Smooth muscle cell (in vitro differentiated cells): ENCODE measurements at regions not wholly inside any gene's neighbourhood (a gene's known extent, or its start where the extent isn't known, plus 50 kb on each side); places are given as distances from the start of the nearest gene placed in this dataset.

Experiments
- DNase-seq: peaks from one replicate; lab custom pipeline; 2025; ENCODE audit not compliant: unreplicated experiment; lab: John Stamatoyannopoulos, UW
- H2AFZ ChIP-seq: fragments of 200-600 bp; sonication (generic); 2 replicates; pipeline ENCODE4 v1.6.0; 2016; ENCODE audit warnings: antibody characterized with exemption, low read depth, mild to moderate bottlenecking
- H3F3A ChIP-seq: fragments of 200-600 bp; sonication (generic); 2 replicates; pipeline ENCODE4 v1.6.0; 2017; ENCODE audit warnings: antibody characterized with exemption, low read depth
- H3K27ac ChIP-seq: fragments of 200-600 bp; sonication (generic); 2 replicates; pipeline ENCODE4 v1.5.1; 2016; ENCODE audit warnings: low read depth, mild to moderate bottlenecking
- H3K27me3 ChIP-seq: fragments of 200-600 bp; sonication (generic); 2 replicates; pipeline ENCODE4 v1.6.1; 2016; ENCODE audit warnings: low read depth, mild to moderate bottlenecking
- H3K36me3 ChIP-seq: fragments of 200-600 bp; sonication (generic); 2 replicates; pipeline ENCODE4 v1.5.1; 2016; ENCODE audit warnings: low read depth
- H3K4me1 ChIP-seq: fragments of 200-600 bp; sonication (generic); 2 replicates; pipeline ENCODE4 v1.5.1; 2016; ENCODE audit warnings: low read depth
- H3K4me2 ChIP-seq: fragments of 200-600 bp; sonication (generic); 2 replicates; pipeline ENCODE4 v1.6.0; 2016; ENCODE audit warnings: mild to moderate bottlenecking
- H3K4me3 ChIP-seq: fragments of 200-600 bp; sonication (generic); 2 replicates; pipeline ENCODE4 v1.5.1; 2016; ENCODE audit warnings: mild to moderate bottlenecking
- H3K79me2 ChIP-seq: fragments of 200-600 bp; sonication (generic); 2 replicates; pipeline ENCODE4 v1.6.0; 2016; ENCODE audit warnings: low read depth, mild to moderate bottlenecking
- H3K9ac ChIP-seq: fragments of 200-600 bp; sonication (generic); 2 replicates; pipeline ENCODE4 v1.6.0; 2016; ENCODE audit warnings: low read depth
- H3K9me3 ChIP-seq: fragments of 200-600 bp; sonication (generic); replicated peaks from 2 replicates; pipeline ENCODE4 v1.5.1; 2016; ENCODE audit warnings: low read depth
- H4K20me1 ChIP-seq: fragments of 200-600 bp; sonication (generic); 2 replicates; pipeline ENCODE4 v1.6.0; 2016; ENCODE audit warnings: low read depth
- CTCF ChIP-seq: fragments of 200-600 bp; sonication (generic); IDR thresholded peaks from 2 replicates; pipeline ENCODE4 v1.5.1; 2017; ENCODE audit warnings: borderline replicate concordance, mild to moderate bottlenecking, antibody characterized with exemption; ENCODE audit not compliant: insufficient read depth, poor library complexity, severe bottlenecking
- WGBS: methylation state at CpG from one replicate; pipeline ENCODE4 v1.1.7; 2016; ENCODE audit warnings: low lambda C conversion rate; 5-methylcytosine and 5-hydroxymethylcytosine counted together

- TF ChIP-seq CTCF, result no peak
- no peak for DNase-seq
- Histone ChIP-seq H3K4me3 (no peak overlapping the region), H3K27ac (no peak overlapping the region), H3K4me1 (no peaks in the 10 kb centered on the region), H3K9ac (no peak overlapping the region), H3K9me3 (no peaks in the 10 kb centered on the region), H3K27me3 (no peaks in the 10 kb centered on the region), H3K4me2 (no peak overlapping the region), H2AFZ (no peak overlapping the region), H3K79me2 (no peaks in the 10 kb centered on the region), H4K20me1 (no peaks in the 10 kb centered on the region), H3F3A (peaks cover 9% of the 10 kb centered on the region), H3K36me3 (no peaks in the 10 kb centered on the region)
- 77% methylated on average over 1 of the region's 1 CpG for WGBS
Observed at GRCh38 chr20:24739746-24740145, 209.3 kb upstream of the CST7 start.

- no peak overlapping the region for H3K27ac ChIP-seq
Observed at GRCh38 chr20:24741493-24742072, 207.5 kb upstream of the CST7 start.

GRCh38 chr20:24742436-24742835 lies 206.6 kb upstream of the CST7 start:
- H3K4me1 ChIP-seq, result no peaks in the 10 kb centered on the region
- H2AFZ ChIP-seq, result no peak overlapping the region
- no peak overlapping the region for H3K4me3 ChIP-seq
- no peak overlapping the region for H3K27ac ChIP-seq
- WGBS, result 92% methylated on average over 7 of the region's 7 CpGs
- H3K36me3 ChIP-seq, result no peaks in the 10 kb centered on the region
- H3K9me3 ChIP-seq, result no peaks in the 10 kb centered on the region
- no peak for TF ChIP-seq CTCF
- H3K9ac ChIP-seq, result no peak overlapping the region
- H4K20me1 ChIP-seq, result no peaks in the 10 kb centered on the region
- H3K4me2 ChIP-seq, result no peak overlapping the region
- DNase-seq, result no peak
- H3K79me2 ChIP-seq, result no peaks in the 10 kb centered on the region
- H3F3A ChIP-seq, result no peaks in the 10 kb centered on the region
- no peaks in the 10 kb centered on the region for H3K27me3 ChIP-seq

More at GRCh38 chr20:24741493-24742072, 207.5 kb upstream of the CST7 start:
- H3K9me3 ChIP-seq, result no peaks in the 10 kb centered on the region
- H3K4me3 ChIP-seq, result no peak overlapping the region
- no peaks in the 10 kb centered on the region for H3K27me3 ChIP-seq
- no peaks in the 10 kb centered on the region for H4K20me1 ChIP-seq
- 96% methylated on average over 11 of the region's 11 CpGs for WGBS
- H3K36me3 ChIP-seq, result no peaks in the 10 kb centered on the region
- peaks cover 2% of the 10 kb centered on the region for H3F3A ChIP-seq
- H3K4me2 ChIP-seq, result no peak overlapping the region
- H3K4me1 ChIP-seq, result no peaks in the 10 kb centered on the region
- H3K9ac ChIP-seq, result no peak overlapping the region
- TF ChIP-seq CTCF, result no peak
- no peak overlapping the region for H2AFZ ChIP-seq
- H3K79me2 ChIP-seq, result no peaks in the 10 kb centered on the region
- DNase-seq, result no peak

- DNase-seq, result no peak
- H3K27ac ChIP-seq, result no peak overlapping the region
- H3K36me3 ChIP-seq, result no peaks in the 10 kb centered on the region
- no peaks in the 10 kb centered on the region for H3K79me2 ChIP-seq
- no peaks in the 10 kb centered on the region for H3K27me3 ChIP-seq
- no peaks in the 10 kb centered on the region for H4K20me1 ChIP-seq
- H3K4me3 ChIP-seq, result no peak overlapping the region
- no peak overlapping the region for H3K9ac ChIP-seq
- H3K4me1 ChIP-seq, result no peaks in the 10 kb centered on the region
- no peak for TF ChIP-seq CTCF
- H3K9me3 ChIP-seq, result no peaks in the 10 kb centered on the region
- 95% methylated on average over 5 of the region's 5 CpGs for WGBS
- no peak overlapping the region for H3K4me2 ChIP-seq
- H2AFZ ChIP-seq, result no peak overlapping the region
- no peaks in the 10 kb centered on the region for H3F3A ChIP-seq
Observed at GRCh38 chr20:24742989-24743388, 206.1 kb upstream of the CST7 start.
